GM18499 (cell line): ENCODE measurements at regions not wholly inside any gene's neighbourhood (a gene's known extent, or its start where the extent isn't known, plus 50 kb on each side); places are given as distances from the start of the nearest gene placed in this dataset.

Source experiments
- ATAC-seq: cut with Tn5 transposase; IDR thresholded peaks from one replicate; pipeline ENCODE4 v1.9.1; 2021; ENCODE audit warnings: moderate number of reproducible peaks; ENCODE audit not compliant: insufficient read depth, unreplicated experiment

- ATAC-seq = no peak
These were observed 640.5 kb downstream of the DHX35 start for GRCh38 chr20:39602649-39603048.

GRCh38 chr20:39600871-39601270 is 638.7 kb downstream of the DHX35 start:
- ATAC-seq = no peak

- no peak for ATAC-seq
These were observed 638.0 kb downstream of the DHX35 start for GRCh38 chr20:39600156-39600555.

- ATAC-seq = no peak
These were observed 634.4 kb downstream of the DHX35 start for GRCh38 chr20:39596554-39596953.

GRCh38 chr20:39592371-39592770 is 630.2 kb downstream of the DHX35 start:
- ATAC-seq = no peak

GRCh38 chr20:39588148-39588757 is 626.1 kb downstream of the DHX35 start:
- no peak for ATAC-seq

- ATAC-seq = no peak
These were observed 618.9 kb downstream of the DHX35 start for GRCh38 chr20:39581034-39581433.

- no peak for ATAC-seq
These were observed 614.6 kb downstream of the DHX35 start for GRCh38 chr20:39576771-39577170.

GRCh38 chr20:39574061-39574460 is 611.9 kb downstream of the DHX35 start:
- ATAC-seq = no peak

GRCh38 chr20:39571171-39571570 is 609.0 kb downstream of the DHX35 start:
- no peak for ATAC-seq

GRCh38 chr20:39568109-39568508 is 606.0 kb downstream of the DHX35 start:
- no peak for ATAC-seq

GRCh38 chr20:39563349-39563748 is 601.2 kb downstream of the DHX35 start:
- no peak for ATAC-seq

GRCh38 chr20:39554341-39554740 is 592.2 kb downstream of the DHX35 start:
- no peak for ATAC-seq

GRCh38 chr20:39553120-39553519 is 591.0 kb downstream of the DHX35 start:
- no peak for ATAC-seq

- ATAC-seq = no peak
These were observed 587.6 kb downstream of the DHX35 start for GRCh38 chr20:39549733-39550132.

GRCh38 chr20:39547546-39548408 is 585.6 kb downstream of the DHX35 start:
- no peak for ATAC-seq

GRCh38 chr20:39541136-39541803 is 579.1 kb downstream of the DHX35 start:
- ATAC-seq = no peak

- no peak for ATAC-seq
These were observed 576.2 kb downstream of the DHX35 start for GRCh38 chr20:39538317-39538716.

- ATAC-seq = no peak
These were observed 573.2 kb downstream of the DHX35 start for GRCh38 chr20:39535301-39535700.

- ATAC-seq = no peak
These were observed 572.7 kb downstream of the DHX35 start for GRCh38 chr20:39534846-39535245.

- no peak for ATAC-seq
These were observed 571.7 kb downstream of the DHX35 start for GRCh38 chr20:39533858-39534257.
